HG03097 (cell line): ENCODE measurements at regions not wholly inside any gene's neighbourhood (a gene's known extent, or its start where the extent isn't known, plus 50 kb on each side); places are given as distances from the start of the nearest gene placed in this dataset.

ENCODE experiments used
- ATAC-seq: cut with Tn5 transposase; IDR thresholded peaks from one replicate; pipeline ENCODE4 v1.9.1; 2021; ENCODE audit not compliant: unreplicated experiment, low FRiP score

DNA sequence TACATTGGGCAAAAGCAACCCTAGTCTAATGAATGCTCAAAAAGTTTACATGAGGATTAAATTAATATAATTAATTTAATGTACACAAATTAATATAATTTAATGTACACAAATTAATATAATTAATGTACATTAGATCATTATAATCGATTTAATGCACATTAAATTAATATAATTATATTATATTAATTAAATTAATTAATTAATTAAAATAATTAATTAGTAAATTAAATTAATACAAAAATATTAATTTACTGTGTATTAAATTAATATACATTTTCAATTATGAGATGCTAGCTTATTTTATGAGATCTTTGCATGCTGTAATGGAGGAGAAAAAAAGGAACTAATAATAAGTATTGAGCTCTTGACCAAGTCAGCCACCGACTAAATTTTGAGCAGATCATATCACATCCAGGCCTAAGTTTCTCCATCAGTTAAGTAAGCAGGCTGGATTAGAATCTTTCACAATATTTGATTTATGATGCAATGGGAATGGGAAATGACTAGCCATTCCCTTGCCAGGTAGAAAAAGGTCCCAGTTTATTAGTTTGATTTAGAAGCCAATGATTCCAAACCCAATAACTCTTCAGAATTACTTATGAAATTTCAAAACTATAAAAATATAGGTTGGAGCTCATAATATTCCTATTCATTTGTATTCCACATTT is 533.4 kb upstream of the GRIA1 start:
- no peak for ATAC-seq

DNA sequence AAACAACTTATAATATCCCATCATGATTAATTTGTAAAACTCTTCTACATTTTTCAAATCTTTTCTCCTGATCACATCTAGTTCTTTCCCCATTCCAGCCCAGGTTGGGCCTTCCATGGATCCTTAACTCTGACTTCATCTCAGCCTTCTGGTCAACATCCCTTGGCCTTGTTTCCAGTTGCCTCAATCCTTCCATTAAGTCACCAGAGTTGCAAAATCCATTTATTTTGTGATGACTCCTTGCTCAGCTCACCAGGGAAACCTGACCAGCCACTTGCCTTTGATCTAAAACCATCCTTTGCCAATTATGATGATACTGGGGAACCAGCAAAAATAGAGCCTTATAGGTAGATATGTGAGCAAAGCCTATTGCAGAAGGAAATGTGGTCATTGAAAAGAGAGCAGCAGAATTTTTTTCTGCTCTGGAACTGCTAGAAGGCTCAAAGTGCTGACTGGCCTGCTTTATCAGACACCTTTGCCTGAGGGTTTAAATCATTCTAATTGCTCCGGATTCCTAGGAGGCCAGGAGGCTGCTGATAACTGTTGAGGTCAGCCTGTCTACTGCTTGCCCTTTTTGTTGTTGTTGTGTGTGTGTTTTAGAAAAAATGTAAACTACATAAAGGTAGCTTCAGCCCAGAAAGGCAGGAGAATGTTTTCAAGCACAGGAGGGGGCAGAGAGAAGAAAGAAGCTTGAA is 512.2 kb upstream of the GRIA1 start:
- no peak for ATAC-seq

DNA sequence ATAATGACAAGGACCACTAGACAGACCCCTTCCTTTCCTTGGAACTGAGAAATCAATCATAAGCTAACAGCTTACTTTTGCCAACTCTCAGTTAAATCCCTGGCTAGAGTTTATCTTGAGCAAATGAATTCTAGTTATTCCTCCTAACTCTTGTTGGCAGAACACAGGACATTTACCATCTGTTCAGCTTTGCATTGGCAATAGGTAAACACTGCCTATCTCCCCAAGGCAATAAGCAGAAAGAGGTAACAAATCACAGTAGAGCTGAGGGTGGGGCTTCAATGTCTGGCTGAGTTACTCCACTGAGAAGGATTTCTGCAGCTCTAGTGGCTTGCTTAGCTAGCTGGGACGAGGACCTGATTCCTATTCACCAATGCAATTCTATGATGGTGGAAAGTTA is 503.3 kb upstream of the GRIA1 start:
- ATAC-seq, result no peak

DNA sequence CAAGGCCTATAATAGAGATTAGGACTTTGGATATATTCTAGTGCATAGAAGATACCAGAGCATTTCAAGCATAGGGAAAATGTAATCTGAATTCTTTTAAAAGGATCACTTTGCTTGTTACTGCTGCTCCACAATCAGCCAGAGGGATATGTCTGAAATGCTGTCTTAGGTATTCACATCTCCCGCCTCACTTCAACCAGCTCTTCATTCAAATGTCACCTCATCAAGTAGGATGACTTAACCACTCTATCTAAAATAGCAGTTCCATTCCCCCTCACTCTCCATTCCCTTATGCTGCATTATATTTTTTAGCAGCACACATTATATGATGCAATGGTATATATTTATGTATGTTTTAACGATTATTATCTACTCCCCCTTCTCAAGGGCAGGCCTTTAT is 500.3 kb upstream of the GRIA1 start:
- ATAC-seq, result no peak

DNA sequence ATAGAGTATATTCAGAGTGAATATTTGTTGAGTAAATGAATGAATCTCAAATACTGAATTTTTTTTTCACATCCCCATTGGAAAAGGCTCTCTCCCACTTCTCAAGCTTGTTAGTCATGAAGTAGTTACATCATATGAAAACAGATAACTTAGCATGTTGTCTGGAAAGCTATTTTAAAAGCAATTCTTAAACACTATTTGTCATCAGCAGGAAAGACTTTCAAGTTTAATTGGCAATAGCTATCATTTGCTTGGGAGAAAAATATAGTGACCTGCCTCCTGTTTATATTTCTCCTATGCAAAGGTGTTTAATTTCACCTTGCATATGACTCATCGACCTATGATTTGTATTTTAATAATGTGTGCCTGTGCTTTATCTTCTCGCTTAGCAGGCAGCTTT is 499.8 kb upstream of the GRIA1 start:
- ATAC-seq, result no peak

DNA sequence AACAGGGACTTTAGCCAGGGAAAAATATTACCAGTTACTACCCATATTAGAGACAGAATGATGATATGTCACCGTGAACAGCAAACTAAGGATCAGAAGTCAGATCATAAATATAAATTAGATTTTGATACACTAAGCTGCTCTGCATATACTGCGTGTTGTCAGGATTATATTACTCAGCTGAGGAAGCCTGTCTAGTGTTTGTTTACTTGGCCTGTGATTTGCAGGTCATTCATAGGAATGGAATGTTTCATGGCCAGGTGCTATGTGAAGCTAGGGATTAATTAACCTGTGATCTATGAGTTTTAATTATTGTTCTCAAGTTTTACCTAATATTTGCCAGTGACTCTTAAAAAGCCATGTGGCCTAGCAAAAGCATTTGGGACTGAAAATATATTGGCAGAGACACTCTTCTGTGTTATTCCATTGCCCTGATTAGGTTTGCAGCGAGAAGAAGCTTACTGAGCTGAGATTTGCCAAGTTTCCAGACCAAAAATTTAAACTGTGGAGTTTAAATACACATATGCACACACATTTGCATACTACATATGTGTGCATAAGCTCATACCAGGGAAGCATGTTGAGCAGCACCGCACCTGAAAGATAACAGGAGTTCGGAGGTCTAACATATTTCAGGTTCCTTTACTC is 496.3 kb upstream of the GRIA1 start:
- no peak for ATAC-seq

DNA sequence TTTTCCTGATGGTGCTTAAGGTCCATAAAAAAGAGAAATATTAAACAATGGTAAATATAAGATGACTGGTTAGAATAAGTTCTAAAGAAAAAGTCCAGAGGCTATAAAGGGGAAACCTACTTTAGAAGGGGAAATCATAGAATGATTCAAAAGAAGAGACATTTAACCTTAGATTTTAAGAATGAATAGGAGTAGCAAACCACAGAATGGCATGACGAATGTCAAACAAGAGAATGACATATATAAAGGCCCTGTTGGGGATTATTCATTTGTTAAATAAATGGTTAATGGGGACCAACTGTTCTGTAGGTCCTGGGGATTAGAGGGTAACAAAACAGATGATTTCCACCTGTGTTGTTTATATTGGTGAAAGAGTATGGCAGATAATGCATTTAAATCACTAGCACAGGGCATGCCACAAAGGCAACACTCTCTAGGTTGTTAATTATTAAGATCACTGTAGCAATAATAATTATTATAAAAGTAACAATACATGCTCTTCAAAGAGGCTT is 495.2 kb upstream of the GRIA1 start:
- no peak for ATAC-seq

DNA sequence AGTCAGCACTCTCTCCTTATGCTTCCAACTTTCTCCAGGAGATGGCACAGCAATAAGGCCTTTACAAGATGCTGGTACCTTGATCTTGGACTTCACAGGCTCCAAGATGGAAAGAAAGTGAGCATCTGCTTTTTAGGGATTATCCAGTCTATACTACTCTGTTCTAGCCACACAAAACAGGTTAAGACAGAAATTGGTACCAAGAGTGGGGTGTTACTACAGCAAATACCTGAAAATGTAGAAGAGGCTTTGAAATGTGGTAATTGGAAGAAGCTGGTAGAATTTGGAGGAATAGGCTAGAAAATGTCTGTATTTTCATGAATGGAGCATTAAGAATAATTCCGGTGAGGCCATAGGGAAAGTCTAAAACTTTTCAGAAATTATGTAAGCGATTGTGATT is 484.8 kb upstream of the GRIA1 start:
- no peak for ATAC-seq

DNA sequence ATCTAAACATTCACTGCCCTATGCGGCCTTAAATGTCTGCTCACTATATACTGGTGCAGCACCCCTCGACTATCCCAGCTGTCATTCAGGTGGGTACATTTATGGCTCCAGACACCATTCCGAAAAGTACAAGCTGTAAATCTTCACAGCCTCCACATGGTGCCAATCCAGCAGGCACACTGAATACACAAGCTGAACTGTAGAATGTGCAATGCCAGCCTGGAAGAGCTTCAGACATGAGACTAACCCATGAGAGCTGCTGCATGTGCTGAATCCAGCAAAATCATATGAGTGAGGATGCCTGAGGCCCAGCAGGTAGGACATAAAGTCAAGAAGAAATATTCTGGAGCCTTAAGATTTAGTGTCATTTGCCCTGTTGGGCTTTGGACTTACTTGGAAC is 483.8 kb upstream of the GRIA1 start:
- no peak for ATAC-seq

DNA sequence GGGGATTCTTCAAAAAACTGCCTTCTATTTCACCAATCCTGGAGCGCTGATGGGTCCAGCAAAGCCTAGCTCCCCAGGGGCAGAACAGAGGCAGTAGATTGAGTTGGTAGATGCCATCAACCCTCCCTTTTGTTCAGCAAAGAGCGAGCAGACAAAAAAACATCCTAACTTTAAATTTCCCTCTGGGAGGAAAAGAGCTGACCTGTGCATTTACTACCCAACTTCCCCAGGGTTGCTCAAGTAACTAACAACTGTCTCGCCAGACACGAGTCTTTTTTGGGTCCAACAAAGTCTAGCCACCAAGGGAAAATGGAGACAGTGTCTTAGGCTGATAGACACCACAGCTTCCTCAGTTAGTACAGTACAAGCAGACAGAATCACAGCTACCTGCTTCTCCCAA is 476.3 kb upstream of the GRIA1 start:
- ATAC-seq, result no peak

DNA sequence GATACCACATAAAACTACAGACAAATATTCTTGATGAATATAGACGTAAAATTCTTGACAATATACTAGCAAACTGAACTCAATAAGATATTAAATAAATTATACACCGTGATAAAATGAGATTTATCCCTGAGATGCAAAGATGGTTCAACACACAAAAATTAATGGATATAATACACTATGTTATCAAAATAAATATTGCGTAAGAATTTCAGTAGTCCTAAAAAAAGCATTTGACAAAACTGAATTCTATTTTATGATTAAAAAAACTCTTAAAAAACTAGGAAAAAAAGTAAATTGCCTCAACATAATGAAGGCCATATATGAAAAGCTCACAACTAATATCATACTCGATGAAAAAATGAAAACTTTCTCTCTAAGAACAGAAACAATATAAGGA is 472.3 kb upstream of the GRIA1 start:
- no peak for ATAC-seq

DNA sequence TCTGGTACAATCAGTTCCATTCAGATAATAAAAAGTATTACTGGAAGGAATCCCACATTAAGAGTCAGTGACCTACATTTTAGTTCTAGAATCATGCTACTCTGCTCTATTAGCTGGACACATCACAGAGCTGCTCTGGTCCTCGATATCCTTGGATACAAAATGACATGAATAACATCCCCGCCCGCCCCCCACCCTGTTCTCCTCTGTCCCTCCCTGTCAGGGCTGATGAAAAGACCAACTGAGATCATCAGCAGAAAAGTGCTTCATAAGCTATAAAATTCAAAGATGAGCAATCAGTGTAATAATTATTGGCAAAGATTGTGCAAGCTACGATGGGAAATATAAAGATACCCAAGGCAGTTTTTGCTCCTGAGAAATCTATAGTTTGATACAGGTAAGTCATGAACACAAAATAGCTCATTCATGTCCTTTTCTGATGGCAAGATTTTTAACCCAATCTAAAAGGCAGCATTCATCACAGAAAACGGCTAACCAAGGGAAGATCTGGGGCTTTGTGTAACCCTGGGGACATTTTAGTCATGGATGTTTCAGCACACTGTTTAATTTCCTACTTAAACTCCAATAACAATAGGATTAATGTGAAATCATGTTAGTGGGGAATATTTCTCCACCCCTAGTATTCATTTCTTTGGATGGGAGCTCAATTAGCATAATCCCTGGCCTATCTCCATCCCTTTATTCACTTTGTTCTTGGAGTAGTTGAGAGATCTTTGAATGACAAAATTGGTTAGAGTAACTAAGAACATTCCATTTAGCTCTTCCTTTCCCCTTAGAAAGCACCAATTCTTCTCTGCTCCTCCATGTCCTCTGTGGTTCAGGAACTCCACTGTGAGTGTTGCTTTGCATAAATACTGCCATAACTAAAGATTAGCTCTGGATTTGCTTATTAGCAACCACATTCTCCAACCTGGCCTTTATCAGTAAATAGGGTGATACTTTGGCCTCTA is 459.4 kb upstream of the GRIA1 start:
- ATAC-seq, result no peak

DNA sequence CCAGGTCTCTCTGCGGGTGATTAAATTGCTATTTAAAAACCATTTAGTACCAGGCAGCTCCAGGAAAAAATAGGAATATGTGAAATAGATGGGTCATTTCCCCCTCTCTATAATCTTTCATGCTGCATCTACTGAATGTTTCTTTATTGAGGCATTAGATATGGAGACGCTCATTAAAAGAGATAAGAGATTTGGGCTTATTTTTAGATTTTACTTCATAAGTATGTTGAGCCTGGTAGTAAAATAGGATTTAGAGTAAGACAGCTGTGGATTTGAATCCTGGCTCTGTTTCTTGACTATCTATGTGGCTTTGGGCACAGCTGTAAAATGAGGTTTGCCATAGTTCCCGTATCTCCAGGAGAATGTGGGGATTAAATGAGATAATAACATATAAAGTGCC is 451.0 kb upstream of the GRIA1 start:
- no peak for ATAC-seq

DNA sequence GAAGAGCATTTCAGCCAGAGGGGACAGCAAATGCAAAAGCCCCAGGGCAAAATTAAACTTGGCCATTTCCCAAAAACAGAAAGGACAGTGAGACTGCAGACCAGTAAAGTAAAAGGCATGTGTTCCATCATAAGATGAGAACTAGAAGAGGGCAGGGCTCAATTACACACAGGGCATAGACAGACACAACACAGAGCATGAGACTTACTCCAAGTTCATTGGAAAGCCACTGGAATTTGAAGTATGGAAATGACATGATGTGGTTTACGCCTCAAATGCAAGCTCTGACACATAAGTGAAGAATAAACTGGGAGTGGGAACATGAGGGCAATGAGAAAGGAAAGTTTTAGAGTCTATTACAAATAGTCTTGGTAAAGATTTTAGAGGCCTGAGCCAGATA is 446.6 kb upstream of the GRIA1 start:
- ATAC-seq, result no peak

DNA sequence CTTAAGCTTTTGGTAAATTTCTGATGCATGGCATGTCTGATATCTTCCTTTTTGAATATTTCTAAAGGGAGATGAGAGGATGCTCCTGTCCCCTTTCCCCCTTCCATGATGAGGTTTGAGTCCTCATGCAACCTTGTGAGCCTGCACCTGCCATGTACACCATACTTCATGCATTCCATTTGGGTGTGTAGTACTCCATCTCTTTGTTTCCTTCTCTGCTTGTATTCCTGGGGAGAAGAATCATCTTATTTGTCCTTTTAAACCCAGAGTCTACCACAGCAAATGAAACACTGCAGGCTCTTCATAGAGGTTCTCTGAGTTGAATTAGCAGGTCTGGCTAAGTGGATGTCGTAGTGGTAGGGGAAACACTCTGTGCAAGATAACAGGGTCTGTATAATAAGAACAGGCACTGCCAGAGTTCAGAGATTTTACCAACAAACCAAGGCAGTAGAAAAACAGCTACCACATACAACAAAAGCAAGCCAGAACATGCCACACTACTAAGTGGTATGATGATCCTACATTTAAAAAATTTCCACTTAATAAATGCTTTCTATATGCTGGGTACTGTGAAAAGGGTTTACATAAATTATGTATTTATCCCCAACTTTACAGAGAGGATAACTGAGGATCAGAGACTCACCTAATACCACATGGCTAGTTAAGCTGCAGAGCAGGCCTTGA is 439.8 kb upstream of the GRIA1 start:
- ATAC-seq, result no peak

DNA sequence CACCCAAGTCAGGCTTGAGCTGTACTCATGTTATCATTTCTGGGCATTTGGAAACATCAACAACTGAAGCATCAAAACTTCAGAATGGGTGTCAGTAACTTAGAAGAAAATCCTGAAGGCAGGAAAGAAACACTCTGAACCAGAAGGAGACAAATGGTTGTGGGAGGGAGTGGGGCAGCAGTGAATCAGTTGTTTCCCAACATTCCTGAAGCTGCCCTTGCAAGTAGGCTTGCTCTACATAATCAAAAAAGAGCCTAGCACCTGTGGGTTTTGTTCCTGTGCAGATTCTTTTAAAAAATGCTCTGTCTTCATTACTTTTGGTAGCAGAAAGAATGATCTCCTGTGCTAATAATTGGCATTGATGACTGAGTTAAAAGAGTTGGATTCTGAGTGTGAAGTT is 424.2 kb upstream of the GRIA1 start:
- no peak for ATAC-seq

DNA sequence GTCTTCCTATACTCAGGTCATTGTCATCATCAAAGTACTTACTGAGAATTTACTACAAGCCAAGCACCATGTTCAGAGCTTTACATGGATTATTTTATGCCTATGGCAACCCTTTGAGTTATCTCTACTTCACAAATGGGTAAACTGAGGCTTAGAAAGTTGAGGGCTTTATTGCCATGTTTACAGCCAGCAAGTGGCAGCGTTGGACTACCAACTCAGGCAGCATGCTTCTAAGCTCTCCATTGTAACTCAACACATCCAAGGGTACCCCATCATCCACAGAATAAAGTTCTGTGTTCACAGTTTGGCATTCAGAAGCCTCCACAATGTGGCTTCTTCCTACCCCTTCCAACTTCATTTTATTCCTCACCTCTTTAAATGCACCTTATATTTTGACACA is 422.6 kb upstream of the GRIA1 start:
- no peak for ATAC-seq

DNA sequence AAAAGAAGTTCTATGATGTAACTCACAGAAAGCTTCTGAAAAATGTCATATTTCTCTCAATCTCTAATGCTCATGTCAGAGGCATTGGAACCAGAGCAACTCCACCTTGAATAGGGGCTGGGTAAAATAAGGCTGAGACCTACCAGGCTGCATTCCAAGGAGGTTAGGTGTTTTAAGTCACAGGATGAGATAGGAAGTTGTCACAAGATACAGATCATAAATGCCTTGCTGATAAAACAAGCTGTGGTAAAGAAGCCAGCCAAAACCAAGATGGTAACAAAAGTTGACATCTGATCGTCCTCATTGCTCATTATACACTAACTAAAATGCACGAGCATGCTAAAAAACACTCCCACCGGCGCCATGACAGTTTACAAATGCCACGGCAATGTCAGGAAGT is 411.1 kb upstream of the GRIA1 start:
- ATAC-seq, result no peak

DNA sequence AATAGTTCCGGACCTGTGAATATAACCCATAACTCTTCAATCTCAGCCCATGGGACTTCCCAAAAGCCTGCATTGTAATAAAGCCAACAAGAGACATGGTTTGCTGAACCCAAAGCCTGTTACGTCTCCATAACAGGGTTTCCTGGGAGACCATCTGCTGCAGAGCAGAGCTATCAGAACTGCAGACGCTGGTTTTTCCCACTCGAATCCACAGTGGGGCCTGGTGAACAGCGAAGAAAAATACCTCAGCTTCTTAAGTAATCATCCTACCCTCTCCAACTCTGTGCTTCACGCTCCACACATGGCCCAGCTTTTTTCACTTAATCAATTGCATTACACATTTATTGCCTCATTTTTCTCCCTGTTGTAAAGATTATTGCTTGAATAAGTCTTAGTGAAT is 409.5 kb upstream of the GRIA1 start:
- ATAC-seq, result no peak

DNA sequence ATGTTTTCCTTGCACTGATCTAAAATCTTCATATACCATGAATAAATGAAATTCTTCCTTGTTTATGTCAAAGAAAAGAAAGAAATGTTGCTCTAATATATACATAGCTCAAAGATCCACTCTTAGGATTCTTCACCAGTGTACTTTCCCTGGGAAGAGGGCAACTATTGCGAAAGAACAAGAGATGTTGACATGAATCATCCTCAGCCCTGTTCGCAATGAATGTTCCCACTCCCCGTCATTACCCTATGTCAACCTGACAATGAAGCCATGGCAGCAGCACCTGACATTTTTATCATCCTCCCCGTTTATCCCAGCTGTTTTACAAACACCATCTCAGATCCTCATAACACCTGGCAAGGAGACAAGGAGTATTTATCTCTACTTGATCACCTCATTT is 409.1 kb upstream of the GRIA1 start:
- ATAC-seq, result no peak
